ENCODE measurements at regions not wholly inside any gene's neighbourhood (a gene's known extent, or its start where the extent isn't known, plus 50 kb on each side); places are given as distances from the start of the nearest gene placed in this dataset.

DNA sequence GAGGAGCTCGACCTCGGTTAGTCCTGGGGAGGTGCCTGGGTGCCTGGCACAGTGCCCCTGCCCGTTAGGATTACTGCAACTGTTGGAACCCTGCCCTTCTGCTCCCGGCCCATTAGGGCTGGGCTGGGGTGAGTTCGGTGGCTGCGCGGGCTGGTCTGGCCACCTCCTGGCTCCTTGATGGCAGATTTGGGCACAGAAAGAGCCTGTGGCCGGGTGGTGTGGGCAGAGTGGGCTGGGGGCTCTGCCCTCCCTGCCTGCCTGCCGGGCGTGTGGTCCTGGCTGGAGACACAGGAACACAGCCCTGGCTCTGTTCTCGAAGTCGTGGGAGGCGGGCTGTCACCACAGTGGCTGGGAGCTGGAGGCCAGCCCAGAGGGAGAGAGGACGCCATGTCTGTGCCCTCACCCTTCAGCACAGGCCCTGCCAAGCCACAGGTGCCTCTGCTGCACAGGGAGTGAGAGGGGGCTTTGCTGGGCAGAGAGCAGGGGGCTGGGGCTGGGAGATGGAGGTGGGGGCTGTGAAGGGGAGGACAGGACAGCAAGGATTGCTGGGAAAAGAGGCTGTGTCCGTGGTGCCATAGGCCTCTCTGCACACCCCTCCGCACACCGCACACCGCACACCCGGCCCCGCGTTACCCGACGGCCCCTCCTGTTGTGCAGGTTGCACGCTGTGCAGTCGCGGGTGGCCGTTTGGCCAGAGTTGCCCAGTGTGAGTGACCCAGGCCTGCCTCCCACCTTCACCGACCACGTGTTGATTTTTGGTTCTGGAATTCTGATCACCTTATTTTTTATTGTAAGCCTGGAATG, 236.6 kb upstream of the GSE1 start:
- no peak for DNase-seq (ENCODE audit: low read depth in 2 of 2)

DNA sequence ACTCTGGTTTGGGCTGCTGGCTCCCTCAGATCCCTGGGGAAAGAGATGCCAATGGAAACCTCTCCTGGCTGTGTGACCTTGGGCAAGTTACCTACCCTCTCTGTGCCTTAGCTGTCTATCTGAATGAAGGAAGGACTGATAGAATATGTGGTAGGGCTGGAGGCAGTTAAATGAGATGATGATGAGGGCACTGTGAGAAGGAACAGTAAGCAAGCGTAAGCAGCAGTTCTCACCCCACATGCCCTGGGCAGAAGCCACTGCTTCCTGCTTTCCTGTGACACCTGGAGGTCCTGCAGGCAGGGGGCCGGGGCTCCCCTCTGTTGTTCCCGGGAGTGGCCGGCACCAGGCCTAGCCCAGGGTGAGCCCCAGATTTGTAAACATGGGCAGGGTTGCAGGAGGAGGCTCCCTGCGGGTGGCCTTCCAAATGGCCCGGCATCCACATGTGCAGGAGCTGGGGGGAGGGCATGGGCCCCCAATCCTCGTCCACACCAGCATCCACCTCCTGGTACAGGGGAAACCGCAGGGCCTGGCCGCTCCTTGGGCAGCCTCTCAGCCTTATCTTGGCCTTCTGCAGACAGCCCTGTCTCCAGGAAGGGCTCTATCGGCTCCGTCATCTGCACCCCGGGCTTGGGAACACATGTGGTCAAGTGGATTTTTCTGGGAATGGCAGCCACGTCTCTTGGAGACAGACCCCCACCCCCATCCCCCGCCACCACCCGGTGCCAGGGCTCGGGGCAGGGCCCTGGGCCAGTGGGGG, 235.6 kb upstream of the GSE1 start:
- DNase-seq (ENCODE audit: low read depth in 2 of 2) = no peak

DNA sequence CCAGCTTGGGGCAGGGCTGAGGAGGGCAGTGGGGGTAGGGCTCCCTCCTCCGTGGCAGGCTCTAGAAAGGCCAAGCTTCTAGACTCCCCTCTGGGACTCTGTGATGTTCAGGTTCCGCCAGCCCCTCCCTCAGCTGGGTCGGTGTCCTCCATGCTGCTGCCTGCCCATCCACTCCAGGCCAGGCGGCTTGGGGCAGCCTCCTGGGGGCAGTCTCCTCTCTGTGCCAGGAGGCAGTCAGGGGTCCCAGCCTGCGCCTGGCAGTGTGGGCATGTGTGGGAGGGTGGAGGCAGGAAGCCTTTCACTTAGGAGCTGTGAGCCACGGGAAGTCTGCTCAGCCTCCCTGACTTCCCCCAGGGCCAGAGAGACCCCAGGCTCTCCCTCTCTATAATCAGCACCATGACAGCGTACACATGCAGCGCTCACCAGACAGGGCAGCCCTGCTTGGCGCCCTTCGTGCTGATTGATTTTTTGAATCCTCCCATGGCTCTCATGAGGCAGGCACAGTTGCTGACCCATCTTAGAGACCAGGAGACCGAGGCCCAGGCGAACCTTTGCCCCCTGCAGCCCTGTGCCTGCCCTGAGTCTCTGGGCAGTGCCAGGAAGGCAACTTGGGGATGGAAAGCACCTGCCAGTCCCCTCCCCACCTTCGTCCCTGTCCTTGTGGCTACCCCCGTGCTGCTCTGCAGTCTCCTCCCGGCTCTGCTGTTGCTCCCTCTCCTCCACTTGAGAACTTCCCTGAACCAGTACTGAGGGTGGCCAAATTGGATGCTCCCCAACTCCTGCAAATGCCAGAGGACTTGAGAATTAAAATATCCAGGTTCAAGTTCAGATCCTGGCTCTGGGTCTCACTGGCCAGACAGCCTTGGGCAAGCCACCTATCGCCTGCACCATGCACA, 234.7 kb upstream of the GSE1 start:
- no peak for DNase-seq (ENCODE audit: low read depth in 2 of 2)

DNA sequence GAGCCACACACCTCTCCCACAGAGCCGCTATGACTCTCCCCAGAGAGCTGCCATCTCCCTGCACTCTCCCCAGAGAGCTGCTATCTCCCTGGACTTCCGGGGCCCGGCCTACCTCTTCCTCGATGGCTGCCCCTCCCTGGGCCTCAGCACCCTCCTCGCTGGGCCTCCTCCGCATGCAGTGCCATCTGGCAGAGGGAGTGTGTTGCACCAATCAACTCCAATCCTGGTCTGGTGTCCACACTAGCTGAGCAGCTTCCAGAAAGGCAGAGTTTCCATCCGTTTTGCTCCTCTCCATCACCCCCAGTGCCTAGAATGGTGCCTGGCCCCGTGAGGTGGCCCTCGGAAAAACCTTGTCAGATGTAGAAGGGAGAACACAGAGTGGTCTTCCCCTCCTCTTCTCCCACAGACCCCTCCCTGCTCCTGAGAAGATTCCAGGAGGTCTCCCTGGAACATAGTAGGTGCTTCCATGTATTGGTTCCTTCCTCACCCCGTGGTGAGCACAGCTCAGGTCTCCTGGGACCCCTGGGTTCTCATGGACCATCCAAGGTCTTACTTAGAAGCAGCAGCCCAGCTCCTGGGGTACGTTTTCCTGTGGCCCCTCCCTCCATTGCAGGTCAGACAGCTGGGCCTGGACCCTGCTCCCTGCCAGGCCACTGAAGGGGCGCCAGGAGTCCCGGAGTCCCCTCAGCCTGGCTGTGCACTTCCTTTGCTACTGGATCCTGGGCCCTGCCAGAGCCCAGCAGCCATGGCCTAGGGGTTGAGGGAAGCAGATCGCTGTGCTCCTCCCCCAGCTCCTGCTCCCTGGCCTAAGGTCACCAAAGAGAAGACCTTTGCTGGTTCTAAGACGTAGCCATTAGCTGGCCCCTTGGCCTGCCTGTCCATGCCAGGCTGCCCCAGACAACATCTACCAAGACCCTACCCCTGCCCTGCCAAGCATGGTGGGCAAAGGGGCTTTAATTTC, 233.8 kb upstream of the GSE1 start:
- DNase-seq (ENCODE audit: low read depth in 2 of 2) = no peak

DNA sequence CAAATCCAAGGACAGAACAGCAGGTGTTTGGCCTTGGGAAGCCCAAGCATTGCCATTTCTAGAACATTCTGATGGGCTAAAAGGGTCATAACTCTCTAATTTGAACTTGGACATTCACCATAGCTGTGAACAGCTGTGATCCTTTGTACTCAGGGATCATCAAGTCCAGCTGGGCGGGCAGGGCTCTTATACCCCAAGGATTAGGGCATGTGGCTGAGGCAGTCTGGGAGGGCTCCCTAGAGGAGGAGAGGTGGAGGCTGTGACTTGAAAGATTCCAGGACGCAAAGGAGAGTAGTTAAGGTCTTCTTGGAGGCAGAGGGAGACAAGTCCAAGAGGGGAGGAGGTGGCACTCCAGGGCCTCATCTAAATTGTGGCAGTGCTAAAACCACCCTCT, 233.1 kb upstream of the GSE1 start:
- no peak for DNase-seq (ENCODE audit: low read depth in 2 of 2)

DNA sequence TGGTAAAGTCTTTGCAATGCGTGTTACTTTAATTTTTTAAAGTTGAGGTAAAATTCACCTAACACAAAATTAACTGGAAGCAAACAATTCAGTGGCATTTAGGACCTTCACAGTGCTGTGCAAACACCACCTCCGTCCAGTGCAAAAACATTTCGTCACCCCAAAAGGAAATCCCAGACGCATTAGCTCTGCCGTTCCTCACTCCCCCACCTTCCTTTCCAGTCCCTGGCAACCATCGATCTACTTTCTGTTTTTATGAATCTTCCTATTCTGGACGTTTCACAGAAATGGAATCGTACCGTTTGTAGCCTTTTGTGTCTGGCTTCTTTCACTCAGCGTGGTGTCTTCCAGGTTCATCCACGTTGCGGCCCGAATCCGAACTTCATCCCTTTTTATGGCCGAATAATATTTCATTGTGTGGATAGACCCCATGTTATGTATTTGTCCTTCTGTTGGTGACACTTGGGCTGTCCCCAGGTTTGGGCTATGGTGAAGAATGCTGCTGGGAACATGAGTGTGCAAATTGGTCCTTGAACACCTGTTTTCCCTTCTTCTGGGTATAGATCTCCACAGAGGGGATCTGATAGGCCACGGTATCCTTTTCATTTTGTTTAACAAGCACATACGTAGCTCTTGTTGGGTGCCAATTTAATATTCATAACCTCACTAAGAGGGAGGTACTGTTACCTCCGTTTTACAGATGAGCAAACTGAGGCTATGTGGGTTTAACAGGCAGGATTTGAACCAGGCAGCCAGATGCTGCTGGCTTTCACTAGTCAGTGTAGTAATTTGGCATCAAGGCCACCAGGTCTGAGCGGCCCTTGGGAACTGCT, 232.0 kb upstream of the GSE1 start:
- DNase-seq (ENCODE audit: low read depth in 2 of 2) = no peak

DNA sequence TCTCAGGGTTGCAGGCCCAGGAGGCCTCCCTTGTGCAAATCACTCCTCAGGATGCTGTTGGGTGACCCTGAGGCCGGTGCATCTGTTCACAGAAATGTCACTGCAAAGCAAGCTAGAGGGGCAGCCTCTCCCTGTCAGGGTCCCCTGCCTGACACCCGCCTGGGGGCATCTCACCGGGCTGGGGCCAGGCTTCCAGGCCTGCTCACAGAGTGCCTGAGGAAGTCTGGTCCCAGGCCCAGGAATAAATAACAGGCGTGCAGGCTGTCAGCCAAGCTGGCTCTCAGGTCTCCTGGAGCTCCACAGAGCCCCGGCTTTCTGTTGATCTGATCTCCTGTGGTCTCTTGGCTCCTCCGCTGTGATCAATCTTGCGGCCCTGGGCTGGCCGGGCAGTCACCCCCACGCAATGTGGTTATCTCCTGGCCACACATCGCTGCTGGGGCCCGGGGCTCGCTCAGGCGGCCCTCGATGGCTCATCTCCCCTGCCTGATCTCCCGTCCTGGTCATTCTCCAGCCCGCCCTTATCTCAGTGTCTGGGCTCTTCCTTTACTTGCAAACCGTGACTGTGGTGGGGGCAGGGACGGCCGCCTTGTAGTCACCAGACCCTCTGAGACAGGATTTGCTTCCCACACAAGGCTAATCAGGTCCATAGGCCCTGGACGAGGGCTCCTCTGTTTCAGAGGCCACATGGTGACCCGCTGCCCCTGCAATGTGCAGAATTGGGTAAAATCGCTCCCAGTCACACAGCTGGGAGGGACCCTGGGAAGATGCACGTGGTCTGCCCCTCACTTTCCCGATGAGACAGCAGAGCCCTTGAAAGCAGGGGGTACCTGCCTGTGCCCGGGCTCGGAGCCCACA, 231.2 kb upstream of the GSE1 start:
- no peak for DNase-seq (ENCODE audit: low read depth in 2 of 2)

DNA sequence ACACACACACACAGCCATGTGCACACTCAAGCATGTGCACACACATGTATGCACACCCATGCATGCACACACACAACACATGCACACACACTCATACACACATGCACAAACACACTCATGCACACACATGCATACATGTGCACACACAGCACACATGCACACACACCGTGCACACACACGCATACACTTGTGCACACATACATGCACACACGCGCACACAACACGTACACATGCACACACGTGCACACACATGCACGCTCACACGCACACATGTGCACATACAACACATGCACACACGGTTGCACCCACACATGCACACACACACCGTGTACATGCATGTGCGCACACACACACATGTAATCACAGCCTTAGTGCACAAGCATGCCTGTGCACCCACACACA, 230.4 kb upstream of the GSE1 start:
- DNase-seq (ENCODE audit: low read depth in 2 of 2) = no peak

DNA sequence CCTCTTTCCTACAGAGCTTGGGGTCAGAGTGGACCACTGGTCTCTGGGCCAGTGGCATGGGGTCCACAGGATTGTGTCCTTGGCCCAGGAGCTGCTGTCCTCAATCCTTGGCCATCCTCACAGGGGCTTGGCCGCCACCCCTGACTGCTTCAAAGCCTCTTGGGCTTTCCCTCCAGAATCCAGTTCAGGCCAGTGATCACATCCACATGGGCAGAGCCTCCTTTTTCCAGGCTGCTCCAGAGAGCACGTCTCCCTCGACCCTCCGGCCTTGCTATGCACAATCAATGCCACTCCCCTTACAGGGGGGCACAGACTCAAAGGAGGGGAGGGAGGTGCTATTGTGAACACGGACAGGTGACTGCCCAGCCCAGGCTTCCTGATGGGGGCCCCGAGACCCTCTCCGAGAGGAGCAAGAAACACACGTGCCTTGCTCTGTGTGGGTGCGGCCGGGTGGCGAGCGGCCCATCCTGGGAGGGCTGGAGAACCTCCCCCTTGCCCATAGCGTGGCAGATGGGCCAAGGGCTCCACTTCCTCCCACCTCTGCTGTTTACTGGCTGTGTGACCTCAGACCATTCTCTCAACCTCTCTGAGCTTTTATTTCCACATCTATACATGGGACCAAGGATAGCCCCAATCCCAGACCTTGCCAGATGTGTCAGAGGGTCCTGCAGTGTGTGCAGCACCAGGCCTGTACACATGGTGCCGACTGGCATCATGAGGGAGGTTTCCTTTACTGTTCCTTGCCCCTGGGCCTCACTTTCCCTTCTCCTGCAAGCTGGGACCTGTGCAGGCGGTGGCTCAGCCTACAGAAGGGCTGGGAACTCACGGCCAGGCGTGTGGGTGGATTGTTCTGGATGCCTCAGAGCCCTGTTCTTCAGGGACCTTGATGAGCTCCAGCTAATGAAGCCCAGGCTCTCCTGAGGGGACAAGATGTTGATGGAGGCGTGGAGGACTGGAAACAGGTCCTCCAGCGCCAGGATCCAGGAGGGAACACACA, 229.0 kb upstream of the GSE1 start:
- DNase-seq (ENCODE audit: low read depth in 2 of 2) = no peak

DNA sequence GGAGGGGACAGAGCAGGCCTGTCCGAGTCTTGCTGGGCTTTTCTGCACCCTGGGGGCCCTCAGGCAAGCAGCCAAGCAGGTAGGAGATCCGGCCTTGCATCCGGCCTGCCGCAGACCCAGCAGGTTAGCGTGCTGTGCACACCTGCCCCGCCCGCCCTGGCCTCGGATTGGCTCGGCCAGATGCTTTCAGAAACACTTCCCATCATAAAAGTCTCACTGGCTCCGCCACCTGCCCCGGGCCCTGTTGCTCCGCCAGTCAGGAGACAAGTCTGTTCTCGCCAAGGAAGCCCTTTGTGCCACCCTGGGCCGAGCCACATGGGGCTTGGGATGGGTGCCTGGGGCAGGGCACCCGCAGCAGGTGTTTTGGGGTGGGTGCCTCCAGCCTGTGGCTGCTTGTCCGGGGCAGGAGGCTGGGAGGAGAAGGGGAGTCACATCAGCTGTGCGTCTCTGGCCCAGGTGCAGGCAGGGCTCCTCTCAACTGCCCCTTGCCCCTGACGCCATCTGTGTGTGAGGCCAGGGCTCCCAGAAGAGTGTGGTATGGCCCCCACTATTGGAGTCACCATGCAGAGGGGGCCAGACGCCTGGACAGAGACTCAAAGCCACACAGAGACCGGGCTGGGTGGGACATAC, 228.2 kb upstream of the GSE1 start:
- no peak for DNase-seq (ENCODE audit: low read depth in 2 of 2)

DNA sequence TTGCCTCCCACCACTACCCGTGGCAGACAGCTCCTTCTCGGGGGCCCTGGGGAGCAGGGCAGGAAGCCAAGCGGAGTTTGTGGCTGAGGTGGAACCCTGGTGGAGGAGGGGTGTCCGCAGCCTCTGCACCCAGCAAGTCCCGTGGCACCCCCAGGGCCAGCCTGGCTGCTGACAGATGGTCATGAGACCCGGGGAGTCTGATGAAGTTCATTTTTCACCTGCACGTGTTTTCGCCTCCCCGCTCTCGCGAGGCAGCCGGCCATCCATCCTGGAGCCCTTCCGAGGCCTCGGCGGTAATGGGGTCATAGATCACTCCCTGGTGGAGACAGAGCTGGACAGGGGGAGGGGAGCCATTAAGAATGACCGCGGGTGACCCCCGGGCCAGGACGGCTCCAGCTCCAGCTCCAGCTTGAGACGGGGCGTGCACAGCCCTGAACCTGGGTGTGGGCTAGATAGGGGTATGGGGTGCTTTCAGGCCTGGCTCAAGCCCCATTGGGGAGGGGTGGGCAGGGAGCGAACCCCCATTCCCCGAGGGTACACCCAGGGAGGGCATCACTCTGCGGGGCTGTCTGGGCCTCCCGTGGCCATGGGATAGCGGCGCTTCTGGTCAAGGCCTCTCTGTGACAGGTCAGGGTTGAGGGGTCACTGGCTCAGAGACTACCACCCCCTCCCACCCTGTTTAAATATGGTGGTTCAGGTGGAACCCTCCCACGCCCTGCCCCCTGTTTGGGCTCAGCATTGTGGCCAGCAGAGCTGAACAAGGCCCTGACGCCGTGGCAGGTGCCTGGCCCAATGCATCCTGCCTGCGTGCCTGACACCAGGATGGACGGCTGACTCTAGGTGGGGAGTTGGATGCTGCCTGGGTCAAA, 227.4 kb upstream of the GSE1 start:
- DNase-seq (ENCODE audit: low read depth in 2 of 2) = no peak

DNA sequence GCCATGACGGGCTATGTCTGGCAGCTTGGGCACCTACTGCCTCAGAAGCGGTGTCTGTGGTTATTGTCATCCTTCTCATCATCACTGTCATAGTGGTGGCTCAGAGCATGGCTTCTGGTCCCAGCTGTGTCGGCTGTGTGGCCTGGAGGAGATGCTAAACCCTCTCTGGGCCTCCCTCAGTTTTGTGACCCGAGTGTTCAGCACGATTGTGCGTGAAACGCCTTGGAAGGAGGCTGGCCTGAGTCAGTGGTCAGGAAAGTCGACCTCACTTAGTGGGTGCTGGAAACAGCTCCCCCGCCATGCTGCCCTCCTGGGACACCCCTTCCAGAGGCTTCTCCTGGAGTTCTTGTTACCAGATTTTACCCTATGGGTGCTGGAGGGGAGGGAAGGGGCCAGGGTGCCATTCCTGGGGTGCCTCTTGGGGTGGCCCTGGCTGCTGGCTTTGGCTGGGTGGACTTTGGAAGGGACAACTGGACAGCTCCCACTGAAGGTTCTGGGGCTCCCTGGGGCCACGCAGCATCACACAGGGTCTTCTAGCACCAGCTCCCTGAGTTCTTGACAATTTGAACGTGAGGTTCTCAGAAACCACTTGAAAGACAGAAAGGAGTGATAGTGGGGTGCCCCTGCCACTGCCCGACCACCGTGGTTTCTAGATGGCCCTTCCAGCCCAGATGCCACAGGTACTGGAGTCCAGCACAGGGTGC, 226.5 kb upstream of the GSE1 start:
- no peak for DNase-seq (ENCODE audit: low read depth in 2 of 2)

DNA sequence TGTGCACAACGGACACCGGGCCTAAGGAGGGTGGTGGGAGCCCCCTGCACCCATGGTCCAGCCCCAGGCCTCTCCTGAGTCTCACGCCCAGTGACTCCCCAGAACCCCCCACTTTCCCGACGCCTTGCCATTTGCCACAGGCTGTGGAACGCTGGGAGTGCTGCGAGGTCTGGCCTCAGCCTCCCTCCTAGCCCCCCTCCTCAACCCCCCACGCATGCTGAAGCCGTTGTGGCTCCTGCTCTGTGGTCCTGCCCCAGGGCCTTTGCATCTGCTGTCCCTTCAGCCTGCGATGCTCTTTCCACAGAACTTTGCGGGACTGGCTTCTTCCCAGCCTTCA, 226.0 kb upstream of the GSE1 start:
- no peak for DNase-seq (ENCODE audit: low read depth in 2 of 2)

DNA sequence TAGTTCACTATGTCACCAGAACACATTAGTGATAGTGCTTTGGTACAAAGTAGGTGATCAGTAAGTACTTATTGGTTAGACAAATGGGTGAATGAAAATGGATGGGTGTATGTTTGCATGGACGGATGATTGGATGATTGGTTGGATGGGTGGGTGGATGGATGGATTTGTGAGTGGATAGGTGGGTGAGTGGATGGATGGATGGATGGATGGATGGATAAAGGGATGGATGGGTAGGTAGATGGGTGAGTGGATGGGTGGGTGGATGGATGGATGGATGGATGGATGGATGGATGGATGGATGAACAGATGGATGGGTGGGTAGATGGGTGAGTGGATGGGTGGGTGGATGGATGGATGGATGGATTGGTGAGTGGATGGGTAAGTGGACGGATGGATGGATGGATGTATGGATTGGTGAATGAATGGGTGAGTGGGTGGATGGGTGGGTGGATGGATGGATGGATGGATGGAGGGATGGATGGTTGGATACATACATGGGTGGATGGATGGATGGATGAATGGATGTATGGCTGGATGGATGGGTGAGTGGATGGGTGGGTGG, 225.3 kb upstream of the GSE1 start:
- no peak for DNase-seq (ENCODE audit: low read depth in 2 of 2)

DNA sequence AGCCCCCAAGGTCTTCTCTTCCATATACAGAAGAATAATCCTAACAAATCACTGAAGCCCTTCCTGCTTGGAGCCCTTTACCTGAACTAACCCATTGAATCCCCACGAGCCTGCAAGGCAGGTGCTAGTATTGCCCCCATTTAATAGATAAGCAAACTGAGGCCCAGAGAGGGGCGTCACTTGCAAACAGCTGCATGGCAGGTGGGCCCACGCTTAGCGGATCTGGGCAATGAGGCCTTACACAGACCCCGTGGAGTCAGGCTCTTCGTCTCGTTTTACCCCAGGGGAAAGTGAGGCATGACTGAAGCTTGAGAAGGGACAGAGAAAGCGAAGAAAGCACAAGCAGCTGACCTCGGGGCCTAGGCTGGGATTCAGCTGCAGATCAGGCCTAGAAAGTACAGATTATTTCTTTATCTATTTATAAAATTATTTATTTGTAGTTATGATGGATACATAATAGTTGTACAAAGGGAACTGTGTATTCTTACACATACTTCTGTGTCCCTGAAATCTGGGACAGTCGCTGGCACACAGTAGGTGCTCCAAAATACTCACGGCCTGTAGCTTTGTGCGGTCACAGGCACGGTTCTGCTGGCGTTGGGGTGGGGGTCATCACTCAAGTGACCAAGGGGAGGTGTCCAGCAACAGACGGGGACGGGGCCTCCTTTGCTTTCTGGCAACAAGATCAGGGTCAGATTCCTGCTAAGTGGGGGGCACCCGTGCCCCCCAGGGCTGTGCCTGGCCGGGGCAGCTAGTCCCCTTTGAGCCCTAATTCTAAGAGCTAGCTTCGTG, 223.2 kb upstream of the GSE1 start:
- DNase-seq (ENCODE audit: low read depth in 2 of 2) = no peak

All from stimulated activated CD4-positive, alpha-beta T cell treated with anti-CD3 and anti-CD28 coated beads, Interleukin-1b, Interleukin-23, amount 100 ng/mL, for 1 hour (primary cell).